HepG2 (cell line): ENCODE measurements at regions not wholly inside any gene's neighbourhood (a gene's known extent, or its start where the extent isn't known, plus 50 kb on each side); places are given as distances from the start of the nearest gene placed in this dataset.

ENCODE experiments used
- BRCA1 ChIP-seq: sonication (generic); formaldehyde crosslinking; IDR thresholded peaks from 2 replicates; pipeline ENCODE4 v1.4.0; 2020; ENCODE audit warnings: missing genetic modification reagents
- CREB1 ChIP-seq, 2 experiments: fragments of 450-650 bp in 1 of 2; IDR thresholded peaks; 2 replicates each; pipeline ENCODE4 v1.6.1; 2016 to 2017; ENCODE audit warnings: control low read depth in 1 of 2, mild to moderate bottlenecking in 1 of 2, missing compliant biosample characterization in 1 of 2, missing genetic modification characterization in 1 of 2
- EP300 ChIP-seq, 3 experiments: sonication (generic) in 1 of 3; formaldehyde crosslinking in 1 of 3; IDR thresholded peaks; 2 replicates each; pipeline versions ENCODE4 v1.5.1 to v1.6.1; 2011 to 2020; ENCODE audit warnings: low read depth in 2 of 3, low read length in 2 of 3, borderline replicate concordance in 1 of 3, improper control_type of control experiment in 1 of 3, mild to moderate bottlenecking in 1 of 3, missing genetic modification reagents in 1 of 3, moderate library complexity in 1 of 3
- MLXIP ChIP-seq: sonication (generic); formaldehyde crosslinking; IDR thresholded peaks from 2 replicates; pipeline ENCODE4 v1.9.0; 2021; ENCODE audit warnings: missing genetic modification reagents, borderline replicate concordance
- PCBP1 ChIP-seq: fragments of 200-400 bp; formaldehyde crosslinking; IDR thresholded peaks from 2 replicates; pipeline ENCODE4 v1.6.1; 2017; ENCODE audit warnings: mild to moderate bottlenecking, low read depth, low read length, borderline replicate concordance
- RFX5 ChIP-seq: IDR thresholded peaks from 2 replicates; pipeline ENCODE4 v1.6.1; 2011; ENCODE audit warnings: low read depth, low read length, improper control_type of control experiment
- ZNF207 ChIP-seq: fragments of 450-650 bp; IDR thresholded peaks from 2 replicates; pipeline ENCODE4 v1.6.1; 2016; ENCODE audit warnings: antibody characterized with exemption, borderline replicate concordance
- ZNF232 ChIP-seq: sonication (generic); formaldehyde crosslinking; IDR thresholded peaks from 2 replicates; pipeline ENCODE4 v1.4.0; 2020; ENCODE audit warnings: missing genetic modification reagents, borderline replicate concordance
- TF ChIP-seq, protein P1 (sequence below): sonication (generic); formaldehyde crosslinking; IDR thresholded peaks from 2 replicates; pipeline ENCODE4 v1.5.1; 2020; ENCODE audit warnings: missing genetic modification reagents, mild to moderate bottlenecking, borderline replicate concordance
- TF ChIP-seq, protein P2 (sequence below): sonication (generic); formaldehyde crosslinking; IDR thresholded peaks from 2 replicates; pipeline ENCODE4 v1.5.0; 2020; ENCODE audit warnings: mild to moderate bottlenecking, missing genetic modification reagents, moderate library complexity

DNA sequence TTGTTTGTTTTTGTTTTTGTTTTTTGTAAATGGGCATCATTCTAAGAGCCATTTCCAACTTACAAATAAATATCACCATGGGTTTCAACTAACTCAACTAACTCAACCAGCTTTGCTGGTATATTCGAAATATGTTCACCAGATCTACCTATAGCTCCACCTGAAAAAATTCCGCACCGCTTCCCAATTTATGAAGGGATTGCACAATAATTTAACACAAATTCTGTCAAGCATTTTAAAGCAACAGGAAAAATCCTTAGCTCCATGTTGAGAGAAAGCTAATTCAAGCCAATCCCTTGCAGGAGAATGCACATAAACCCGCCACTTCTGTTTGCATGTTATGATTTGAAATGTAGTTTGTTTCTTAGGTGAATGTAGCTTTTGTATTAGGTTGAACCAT lies 417.8 kb downstream of the EFNB2 start:
- TF ChIP-seq EP300 (IDR thresholded peaks at IDR 0.05; ENCODE audit: low read depth in 2 of 2, low read length in 2 of 2), result no peak
- TF ChIP-seq EP300 (CRISPR knock-in tag; IDR thresholded peaks at IDR 0.05; ENCODE audit: borderline replicate concordance), result no peak
- TF ChIP-seq PCBP1, result no peak
- TF ChIP-seq ZNF232 (CRISPR knock-in tag), result no peak
- no peak for TF ChIP-seq RFX5
- TF ChIP-seq ZNF207, result no peak
- TF ChIP-seq BRCA1 (CRISPR knock-in tag), result no peak
- TF ChIP-seq, protein P1, sequence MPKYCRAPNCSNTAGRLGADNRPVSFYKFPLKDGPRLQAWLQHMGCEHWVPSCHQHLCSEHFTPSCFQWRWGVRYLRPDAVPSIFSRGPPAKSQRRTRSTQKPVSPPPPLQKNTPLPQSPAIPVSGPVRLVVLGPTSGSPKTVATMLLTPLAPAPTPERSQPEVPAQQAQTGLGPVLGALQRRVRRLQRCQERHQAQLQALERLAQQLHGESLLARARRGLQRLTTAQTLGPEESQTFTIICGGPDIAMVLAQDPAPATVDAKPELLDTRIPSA (CRISPR knock-in tag), result no peak
- TF ChIP-seq MLXIP, result no peak
- TF ChIP-seq, protein P2, sequence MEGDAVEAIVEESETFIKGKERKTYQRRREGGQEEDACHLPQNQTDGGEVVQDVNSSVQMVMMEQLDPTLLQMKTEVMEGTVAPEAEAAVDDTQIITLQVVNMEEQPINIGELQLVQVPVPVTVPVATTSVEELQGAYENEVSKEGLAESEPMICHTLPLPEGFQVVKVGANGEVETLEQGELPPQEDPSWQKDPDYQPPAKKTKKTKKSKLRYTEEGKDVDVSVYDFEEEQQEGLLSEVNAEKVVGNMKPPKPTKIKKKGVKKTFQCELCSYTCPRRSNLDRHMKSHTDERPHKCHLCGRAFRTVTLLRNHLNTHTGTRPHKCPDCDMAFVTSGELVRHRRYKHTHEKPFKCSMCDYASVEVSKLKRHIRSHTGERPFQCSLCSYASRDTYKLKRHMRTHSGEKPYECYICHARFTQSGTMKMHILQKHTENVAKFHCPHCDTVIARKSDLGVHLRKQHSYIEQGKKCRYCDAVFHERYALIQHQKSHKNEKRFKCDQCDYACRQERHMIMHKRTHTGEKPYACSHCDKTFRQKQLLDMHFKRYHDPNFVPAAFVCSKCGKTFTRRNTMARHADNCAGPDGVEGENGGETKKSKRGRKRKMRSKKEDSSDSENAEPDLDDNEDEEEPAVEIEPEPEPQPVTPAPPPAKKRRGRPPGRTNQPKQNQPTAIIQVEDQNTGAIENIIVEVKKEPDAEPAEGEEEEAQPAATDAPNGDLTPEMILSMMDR (CRISPR knock-in tag), result no peak
- TF ChIP-seq CREB1 (IDR thresholded peaks at IDR 0.05), result no peak
- no peak for TF ChIP-seq CREB1 (CRISPR knock-in tag; IDR thresholded peaks at IDR 0.05)
